GM23248 (cell line): ENCODE measurements at regions not wholly inside any gene's neighbourhood (a gene's known extent, or its start where the extent isn't known, plus 50 kb on each side); places are given as distances from the start of the nearest gene placed in this dataset.

ENCODE experiments used
- EZH2 ChIP-seq: fragments of 200-600 bp; sonication (generic); IDR thresholded peaks from 2 replicates; pipeline ENCODE4 v1.6.1; 2018; ENCODE audit warnings: antibody characterized with exemption, mild to moderate bottlenecking; ENCODE audit not compliant: insufficient read depth, poor library complexity, severe bottlenecking
- EZH2phosphoT487 ChIP-seq: fragments of 200-600 bp; sonication (generic); IDR thresholded peaks from 2 replicates; pipeline ENCODE4 v1.6.1; 2018; ENCODE audit warnings: antibody characterized with exemption, moderate library complexity, mild to moderate bottlenecking, low read depth; ENCODE audit not compliant: insufficient read depth

DNA sequence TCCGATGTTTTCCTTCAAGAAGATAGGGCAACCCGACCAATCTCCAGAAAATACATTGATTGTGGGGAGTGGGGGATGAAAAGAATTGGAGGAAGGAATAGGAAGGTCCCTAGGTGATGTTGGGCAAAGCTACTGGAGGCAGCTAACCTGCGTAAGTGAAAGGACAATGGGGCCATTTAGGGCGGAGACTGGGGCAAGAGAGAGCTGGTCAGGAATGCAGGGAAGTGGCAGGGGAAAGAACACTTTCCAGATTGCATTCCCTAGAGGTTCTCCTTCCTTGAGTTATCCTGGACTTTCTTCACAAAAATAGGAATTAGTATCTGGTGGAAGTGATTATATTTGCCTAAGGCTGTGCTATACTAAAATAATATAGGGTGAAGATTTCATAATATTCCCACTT is 151.8 kb upstream of the HMGA2 start:
- TF ChIP-seq EZH2phosphoT487, result no peak
- no peak for TF ChIP-seq EZH2
